ENCODE measurements at regions not wholly inside any gene's neighbourhood (a gene's known extent, or its start where the extent isn't known, plus 50 kb on each side); places are given as distances from the start of the nearest gene placed in this dataset.

- H3K27me3 ChIP-seq (ENCODE audit: control insufficient read depth, insufficient read depth, low read length): no peaks in the 10 kb centered on the region
- no peak overlapping the region for H3K9ac ChIP-seq (ENCODE audit: low read depth, low read length)
- no peak overlapping the region for H3K4me3 ChIP-seq (ENCODE audit: low read depth, low read length)
- H3K4me1 ChIP-seq (ENCODE audit: control insufficient read depth, insufficient read depth, low read length): peaks cover 13% of the 10 kb centered on the region
- H3K9me3 ChIP-seq (ENCODE audit: control insufficient read depth, insufficient read depth, low read length): no peaks in the 10 kb centered on the region
- H3K36me3 ChIP-seq (ENCODE audit: control insufficient read depth, insufficient read depth, low read length): no peaks in the 10 kb centered on the region
- H3K27ac ChIP-seq (ENCODE audit: low read depth, low read length): no peak overlapping the region
Measured at GRCh38 chr20:11797156-11797555, 120.5 kb upstream of the BTBD3 start.

DNA sequence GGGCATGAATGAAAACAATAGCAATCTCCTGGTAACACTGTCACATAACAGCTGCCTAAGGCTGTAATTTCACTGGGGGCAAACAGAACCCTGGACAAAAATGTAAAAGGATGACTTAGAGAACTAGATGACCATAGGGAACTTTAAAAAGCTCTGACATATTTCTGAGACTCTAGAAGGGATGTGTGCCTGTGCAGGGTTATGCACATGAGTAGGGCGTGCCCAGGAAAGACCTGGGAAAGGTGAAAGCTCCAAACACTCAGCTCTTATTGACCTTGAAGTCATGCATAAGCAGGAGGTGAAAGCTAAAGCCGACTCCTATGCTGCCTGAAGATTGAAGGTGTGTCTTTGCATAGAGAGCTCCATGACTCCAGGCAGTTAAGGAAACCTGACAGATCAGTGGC, 118.4 kb upstream of the BTBD3 start:
- H3K27me3 ChIP-seq (ENCODE audit: control insufficient read depth, insufficient read depth, low read length): no peaks in the 10 kb centered on the region
- no peak overlapping the region for H3K27ac ChIP-seq (ENCODE audit: low read depth, low read length)
- H3K4me1 ChIP-seq (ENCODE audit: control insufficient read depth, insufficient read depth, low read length): 0 out of 2 replicates have a peak, but pooled peaks cover 5% of the 10 kb centered on the region
- H3K9me3 ChIP-seq (ENCODE audit: control insufficient read depth, insufficient read depth, low read length): no peaks in the 10 kb centered on the region
- no peak overlapping the region for H3K4me3 ChIP-seq (ENCODE audit: low read depth, low read length)
- H3K9ac ChIP-seq (ENCODE audit: low read depth, low read length): no peak overlapping the region
- no peaks in the 10 kb centered on the region for H3K36me3 ChIP-seq (ENCODE audit: control insufficient read depth, insufficient read depth, low read length)

DNA sequence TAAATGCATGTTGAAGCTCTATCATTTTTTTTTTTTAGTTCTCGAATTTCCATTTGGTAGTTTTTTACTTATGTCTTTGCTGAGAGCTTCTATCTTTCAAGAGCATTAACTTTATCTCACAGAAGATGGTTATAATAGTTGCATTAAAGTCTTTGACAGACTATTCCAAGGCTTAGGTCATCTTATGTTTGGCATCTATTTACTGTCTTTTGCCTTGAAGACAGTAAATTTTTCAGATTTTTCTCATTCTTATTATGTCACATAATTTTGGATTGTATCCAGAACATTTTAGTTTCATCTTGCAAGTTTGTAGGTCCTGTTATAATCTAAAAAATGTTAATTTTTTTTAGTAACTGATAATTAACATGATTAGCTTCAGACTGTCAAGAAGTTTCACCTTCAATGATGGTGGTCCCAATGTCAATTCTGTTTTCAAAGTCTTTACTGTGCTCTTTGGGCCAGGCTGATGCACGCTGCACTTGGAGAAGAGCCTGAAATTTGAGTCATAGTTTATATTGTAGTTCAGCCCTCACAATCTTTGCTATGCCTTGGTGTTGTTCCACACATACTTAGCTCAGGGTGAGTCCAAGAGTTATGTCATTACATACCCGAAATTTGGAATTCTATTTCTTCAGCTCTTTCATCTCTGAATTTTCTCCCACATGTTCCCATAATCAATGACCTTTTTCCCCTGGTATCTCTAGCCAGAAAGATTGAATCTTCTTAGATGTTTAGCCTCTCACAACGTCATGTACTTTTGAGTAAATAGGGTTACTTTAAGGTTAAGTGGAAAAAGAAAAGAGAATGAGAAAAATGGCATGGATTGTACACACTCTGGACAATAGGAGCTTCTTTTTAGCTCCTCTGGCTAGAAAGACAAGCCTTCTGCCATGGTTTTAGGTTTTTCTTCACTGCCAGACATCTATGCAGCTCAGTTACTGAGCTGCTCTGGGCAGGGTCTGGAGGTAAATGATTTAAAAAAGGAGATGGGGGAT, 110.3 kb upstream of the BTBD3 start:
- Histone ChIP-seq H3K27ac (ENCODE audit: low read depth, low read length) (no peak overlapping the region), H3K27me3 (ENCODE audit: control insufficient read depth, insufficient read depth, low read length) (no peaks in the 10 kb centered on the region), H3K4me3 (ENCODE audit: low read depth, low read length) (no peak overlapping the region), H3K36me3 (ENCODE audit: control insufficient read depth, insufficient read depth, low read length) (no peaks in the 10 kb centered on the region), H3K9me3 (ENCODE audit: control insufficient read depth, insufficient read depth, low read length) (no peaks in the 10 kb centered on the region), H3K4me1 (ENCODE audit: control insufficient read depth, insufficient read depth, low read length) (peaks cover 17% of the 10 kb centered on the region), H3K9ac (ENCODE audit: low read depth, low read length) (no peak overlapping the region)

DNA sequence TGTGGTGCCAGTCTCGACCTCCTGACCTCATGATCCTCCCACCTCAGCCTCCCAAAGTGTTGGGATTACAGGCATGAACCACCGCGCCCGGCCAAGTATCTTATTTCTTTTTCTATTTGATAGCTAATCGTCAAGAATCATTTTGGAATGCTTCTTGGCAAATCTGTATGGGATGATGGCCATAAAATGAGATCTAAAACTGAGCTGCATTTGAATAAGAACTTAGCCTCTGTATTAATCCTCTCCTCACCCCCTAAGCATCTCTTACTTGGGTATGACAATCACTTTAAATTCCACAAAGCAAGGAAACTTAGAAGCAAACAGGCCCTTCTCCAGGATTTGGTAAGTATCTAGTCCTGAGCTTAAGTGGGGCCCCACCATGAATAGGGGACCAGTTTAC, 108.9 kb upstream of the BTBD3 start:
- Histone ChIP-seq H3K4me3 (ENCODE audit: low read depth, low read length) (no peak overlapping the region), H3K9me3 (ENCODE audit: control insufficient read depth, insufficient read depth, low read length) (no peaks in the 10 kb centered on the region), H3K27ac (ENCODE audit: low read depth, low read length) (no peak overlapping the region), H3K36me3 (ENCODE audit: control insufficient read depth, insufficient read depth, low read length) (no peaks in the 10 kb centered on the region), H3K27me3 (ENCODE audit: control insufficient read depth, insufficient read depth, low read length) (no peaks in the 10 kb centered on the region), H3K9ac (ENCODE audit: low read depth, low read length) (no peak overlapping the region), H3K4me1 (ENCODE audit: control insufficient read depth, insufficient read depth, low read length) (peaks cover 17% of the 10 kb centered on the region)

DNA sequence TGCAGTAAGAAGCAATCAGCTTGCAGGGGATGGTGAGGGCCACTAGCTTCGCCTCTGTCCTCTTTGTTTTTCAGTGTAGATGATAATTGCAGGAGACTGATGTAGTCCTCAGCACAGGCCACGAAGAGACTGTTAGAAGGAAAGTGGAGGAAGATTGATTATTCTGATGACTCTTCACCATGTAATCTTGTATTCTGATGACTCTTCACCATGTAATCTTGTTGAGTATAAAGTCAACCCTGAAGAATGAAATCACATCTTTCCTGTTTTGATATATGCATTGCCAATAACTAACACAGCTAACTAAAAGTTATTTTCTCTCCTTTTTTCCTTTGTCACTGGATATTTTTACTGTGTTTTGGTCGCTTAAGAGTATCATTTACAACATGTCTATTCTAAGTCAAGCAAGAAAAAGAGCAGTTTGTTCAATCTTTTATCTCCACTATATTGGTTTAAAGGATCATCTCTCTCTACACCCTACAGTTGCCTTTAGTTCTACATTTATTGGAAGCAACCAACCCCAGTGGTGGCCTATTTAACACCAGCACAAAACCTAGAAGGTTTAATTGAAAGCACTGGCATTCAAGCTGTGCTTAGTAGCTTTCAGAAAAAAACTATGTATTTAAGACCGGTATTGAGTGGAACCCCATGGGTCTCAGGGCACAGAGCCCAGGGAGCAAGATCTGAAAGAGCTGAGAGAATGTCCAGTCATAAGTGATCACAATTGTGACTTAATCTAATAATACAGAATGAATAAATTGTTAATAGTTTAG, 107.2 kb upstream of the BTBD3 start:
- Histone ChIP-seq H3K4me3 (ENCODE audit: low read depth, low read length) (no peak overlapping the region), H3K9ac (ENCODE audit: low read depth, low read length) (no peak overlapping the region), H3K27ac (ENCODE audit: low read depth, low read length) (no peak overlapping the region)

DNA sequence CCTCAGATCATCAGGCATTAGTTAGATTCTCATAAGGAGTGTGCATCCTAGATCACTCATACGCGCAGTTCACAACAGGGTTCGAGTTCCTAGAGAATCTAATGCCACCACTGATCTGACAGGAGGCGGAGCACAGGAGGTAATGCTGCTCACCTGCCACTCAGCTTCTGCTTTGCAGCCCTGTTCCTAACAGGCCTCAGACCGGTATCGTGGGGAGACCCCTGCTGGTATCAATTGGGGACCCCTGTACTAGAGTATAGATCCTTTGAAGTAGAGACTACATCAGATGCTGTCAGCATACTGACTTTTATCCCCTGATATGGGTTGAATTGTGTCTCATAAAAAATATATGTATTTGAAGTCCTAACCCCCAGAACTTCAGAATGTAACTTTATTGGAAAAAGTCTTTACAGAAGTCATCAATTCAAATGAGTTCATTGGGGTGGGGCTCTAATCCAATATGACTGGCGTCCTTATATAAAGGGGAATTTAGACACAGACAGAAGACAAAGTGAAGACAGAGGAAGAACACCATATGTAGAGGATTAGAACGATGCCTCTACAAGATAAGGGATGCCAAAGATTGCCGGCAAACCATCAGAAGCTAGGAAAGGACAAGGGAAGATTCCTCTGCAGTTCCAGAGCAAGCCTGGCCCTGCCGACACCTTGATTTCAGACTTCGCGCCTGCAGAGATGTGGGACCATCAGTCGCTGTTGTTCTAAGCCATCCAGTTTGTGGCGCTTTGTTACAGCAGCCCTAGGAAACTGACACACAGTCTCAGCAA, 104.4 kb upstream of the BTBD3 start:
- H3K9me3 ChIP-seq (ENCODE audit: control insufficient read depth, insufficient read depth, low read length): no peaks in the 10 kb centered on the region
- peaks cover 3% of the 10 kb centered on the region; the same call in 1 of the 2 replicates for H3K27me3 ChIP-seq (ENCODE audit: control insufficient read depth, insufficient read depth, low read length)
- H3K4me1 ChIP-seq (ENCODE audit: control insufficient read depth, insufficient read depth, low read length): 0 out of 2 replicates have a peak, but pooled peaks cover 1% of the 10 kb centered on the region
- no peak overlapping the region for H3K27ac ChIP-seq (ENCODE audit: low read depth, low read length)
- no peak overlapping the region for H3K9ac ChIP-seq (ENCODE audit: low read depth, low read length)
- H3K36me3 ChIP-seq (ENCODE audit: control insufficient read depth, insufficient read depth, low read length): no peaks in the 10 kb centered on the region
- H3K4me3 ChIP-seq (ENCODE audit: low read depth, low read length): no peak overlapping the region

More for the DNA sequence above, 107.2 kb upstream of the BTBD3 start:
- Histone ChIP-seq H3K9me3 (ENCODE audit: control insufficient read depth, insufficient read depth, low read length) (no peaks in the 10 kb centered on the region), H3K4me1 (ENCODE audit: control insufficient read depth, insufficient read depth, low read length) (peaks cover 17% of the 10 kb centered on the region), H3K27me3 (ENCODE audit: control insufficient read depth, insufficient read depth, low read length) (peaks cover 3% of the 10 kb centered on the region; the same call in 1 of the 2 replicates), H3K36me3 (ENCODE audit: control insufficient read depth, insufficient read depth, low read length) (no peaks in the 10 kb centered on the region)

- Histone ChIP-seq H3K9ac (ENCODE audit: low read depth, low read length) (no peak overlapping the region), H3K4me1 (ENCODE audit: control insufficient read depth, insufficient read depth, low read length) (no peaks in the 10 kb centered on the region), H3K27me3 (ENCODE audit: control insufficient read depth, insufficient read depth, low read length) (peaks cover 3% of the 10 kb centered on the region; the same call in 1 of the 2 replicates), H3K9me3 (ENCODE audit: control insufficient read depth, insufficient read depth, low read length) (no peaks in the 10 kb centered on the region), H3K36me3 (ENCODE audit: control insufficient read depth, insufficient read depth, low read length) (no peaks in the 10 kb centered on the region), H3K27ac (ENCODE audit: low read depth, low read length) (no peak overlapping the region), H3K4me3 (ENCODE audit: low read depth, low read length) (no peak overlapping the region)
Measured at GRCh38 chr20:11814267-11814666, 103.4 kb upstream of the BTBD3 start.

GRCh38 chr20:11820838-11821237, 96.9 kb upstream of the BTBD3 start:
- peaks cover 40% of the 10 kb centered on the region for H3K27me3 ChIP-seq (ENCODE audit: control insufficient read depth, insufficient read depth, low read length)
- H3K27ac ChIP-seq (ENCODE audit: low read depth, low read length): no peak overlapping the region
- H3K9me3 ChIP-seq (ENCODE audit: control insufficient read depth, insufficient read depth, low read length): no peaks in the 10 kb centered on the region
- H3K36me3 ChIP-seq (ENCODE audit: control insufficient read depth, insufficient read depth, low read length): no peaks in the 10 kb centered on the region
- no peak overlapping the region for H3K4me3 ChIP-seq (ENCODE audit: low read depth, low read length)
- H3K9ac ChIP-seq (ENCODE audit: low read depth, low read length): no peak overlapping the region
- no peaks in the 10 kb centered on the region for H3K4me1 ChIP-seq (ENCODE audit: control insufficient read depth, insufficient read depth, low read length)

- Histone ChIP-seq H3K27ac (ENCODE audit: low read depth, low read length) (no peak overlapping the region), H3K9me3 (ENCODE audit: control insufficient read depth, insufficient read depth, low read length) (no peaks in the 10 kb centered on the region), H3K4me3 (ENCODE audit: low read depth, low read length) (no peak overlapping the region), H3K27me3 (ENCODE audit: control insufficient read depth, insufficient read depth, low read length) (peaks cover 40% of the 10 kb centered on the region), H3K36me3 (ENCODE audit: control insufficient read depth, insufficient read depth, low read length) (no peaks in the 10 kb centered on the region), H3K9ac (ENCODE audit: low read depth, low read length) (no peak overlapping the region), H3K4me1 (ENCODE audit: control insufficient read depth, insufficient read depth, low read length) (no peaks in the 10 kb centered on the region)
Measured at GRCh38 chr20:11822540-11822794, 95.2 kb upstream of the BTBD3 start.

- no peaks in the 10 kb centered on the region for H3K9me3 ChIP-seq (ENCODE audit: control insufficient read depth, insufficient read depth, low read length)
Measured at GRCh38 chr20:11826334-11826733, 91.4 kb upstream of the BTBD3 start.

More at GRCh38 chr20:11826334-11826733, 91.4 kb upstream of the BTBD3 start:
- H3K27me3 ChIP-seq (ENCODE audit: control insufficient read depth, insufficient read depth, low read length): peaks cover 32% of the 10 kb centered on the region
- no peaks in the 10 kb centered on the region for H3K36me3 ChIP-seq (ENCODE audit: control insufficient read depth, insufficient read depth, low read length)
- no peaks in the 10 kb centered on the region for H3K4me1 ChIP-seq (ENCODE audit: control insufficient read depth, insufficient read depth, low read length)
- no peak overlapping the region for H3K9ac ChIP-seq (ENCODE audit: low read depth, low read length)
- no peak overlapping the region for H3K27ac ChIP-seq (ENCODE audit: low read depth, low read length)
- no peak overlapping the region for H3K4me3 ChIP-seq (ENCODE audit: low read depth, low read length)

Measured in HUES48 (cell line).